ENCODE measurements at regions not wholly inside any gene's neighbourhood (a gene's known extent, or its start where the extent isn't known, plus 50 kb on each side); places are given as distances from the start of the nearest gene placed in this dataset.
A peak's percentile ranks its signal among the peaks of the same experiment; 100 is the strongest.

GRCh38 chr1:209240351-209240750, 343.2 kb upstream of the CAMK1G start:
- Mint-ChIP-seq H3K4me3 (no peak overlapping the region), H3K4me1 (ENCODE audit: low read depth) (peaks cover 19% of the 10 kb centered on the region), H3K36me3 (ENCODE audit: low read depth) (no peaks in the 10 kb centered on the region), H3K9me3 (no peaks in the 10 kb centered on the region), H3K27ac (no peak overlapping the region), H3K27me3 (ENCODE audit: insufficient read depth) (peaks cover 4% of the 10 kb centered on the region)
- no peak for DNase-seq
- TF ChIP-seq CTCF (IDR thresholded peaks at IDR 0.05) = no peak

GRCh38 chr1:209241487-209241886, 342.0 kb upstream of the CAMK1G start:
- Mint-ChIP-seq H3K36me3 (ENCODE audit: low read depth) (no peaks in the 10 kb centered on the region), H3K9me3 (no peaks in the 10 kb centered on the region), H3K4me1 (ENCODE audit: low read depth) (peaks cover 28% of the 10 kb centered on the region), H3K27me3 (ENCODE audit: insufficient read depth) (peaks cover 4% of the 10 kb centered on the region), H3K27ac (no peak overlapping the region), H3K4me3 (no peak overlapping the region)
- DNase-seq = no peak
- no peak for TF ChIP-seq CTCF (IDR thresholded peaks at IDR 0.05)

GRCh38 chr1:209248649-209249279, 334.8 kb upstream of the CAMK1G start:
- Mint-ChIP-seq H3K9me3 (no peaks in the 10 kb centered on the region), H3K4me3 (no peak overlapping the region), H3K27ac (no peak overlapping the region), H3K27me3 (ENCODE audit: insufficient read depth) (peaks cover 1% of the 10 kb centered on the region; the same call in 1 of the 2 replicates), H3K36me3 (ENCODE audit: low read depth) (no peaks in the 10 kb centered on the region), H3K4me1 (ENCODE audit: low read depth) (peaks cover 37% of the 10 kb centered on the region)
- peak; percentile 50 for DNase-seq
- peak; percentile 98 for TF ChIP-seq CTCF (IDR thresholded peaks at IDR 0.05)

- TF ChIP-seq CTCF (IDR thresholded peaks at IDR 0.05) = no peak
Observed at GRCh38 chr1:209249280-209249670, 334.2 kb upstream of the CAMK1G start.

GRCh38 chr1:209249785-209250440, 333.6 kb upstream of the CAMK1G start:
- H3K9me3 Mint-ChIP-seq = no peaks in the 10 kb centered on the region
- H3K36me3 Mint-ChIP-seq (ENCODE audit: low read depth) = no peaks in the 10 kb centered on the region
- no peak overlapping the region for H3K4me3 Mint-ChIP-seq
- no peak for DNase-seq
- no peak overlapping the region for H3K27ac Mint-ChIP-seq
- H3K27me3 Mint-ChIP-seq (ENCODE audit: insufficient read depth) = peaks cover 1% of the 10 kb centered on the region; the same call in 1 of the 2 replicates
- TF ChIP-seq CTCF (IDR thresholded peaks at IDR 0.05) = no peak
- peaks cover 37% of the 10 kb centered on the region for H3K4me1 Mint-ChIP-seq (ENCODE audit: low read depth)

More at GRCh38 chr1:209249280-209249670, 334.2 kb upstream of the CAMK1G start:
- H3K27ac Mint-ChIP-seq = no peak overlapping the region
- H3K27me3 Mint-ChIP-seq (ENCODE audit: insufficient read depth) = peaks cover 1% of the 10 kb centered on the region; the same call in 1 of the 2 replicates
- no peaks in the 10 kb centered on the region for H3K36me3 Mint-ChIP-seq (ENCODE audit: low read depth)
- peaks cover 37% of the 10 kb centered on the region for H3K4me1 Mint-ChIP-seq (ENCODE audit: low read depth)
- H3K9me3 Mint-ChIP-seq = no peaks in the 10 kb centered on the region
- H3K4me3 Mint-ChIP-seq = no peak overlapping the region
- no peak for DNase-seq

Data from HFFc6 (cell line).